WERI-Rb-1 (cell line): ENCODE measurements at regions not wholly inside any gene's neighbourhood (a gene's known extent, or its start where the extent isn't known, plus 50 kb on each side); places are given as distances from the start of the nearest gene placed in this dataset.

Source experiments
- DNase-seq: peaks from one replicate; pipeline ENCODE4 v3.0.0-alpha.2; 2020
- H3K27ac ChIP-seq: fragments of 250-450 bp; sonication (Bioruptor Pico); 2 replicates; pipeline ENCODE4 v1.5.1; 2020; ENCODE audit warnings: mild to moderate bottlenecking, moderate library complexity
- H3K27me3 ChIP-seq: fragments of 250-450 bp; sonication (Bioruptor Pico); 2 replicates; pipeline ENCODE4 v1.5.1; 2021; ENCODE audit warnings: mild to moderate bottlenecking, low read depth, moderate library complexity; ENCODE audit not compliant: insufficient read depth, severe bottlenecking
- H3K36me3 ChIP-seq: fragments of 250-450 bp; sonication (Bioruptor Pico); 2 replicates; pipeline ENCODE4 v1.5.1; 2020; ENCODE audit warnings: mild to moderate bottlenecking, moderate library complexity
- H3K4me3 ChIP-seq: 2 replicates; pipeline ENCODE4 v1.5.1; 2011; ENCODE audit warnings: low read depth, mild to moderate bottlenecking, control low read depth, low read length
- H3K9me3 ChIP-seq: fragments of 250-450 bp; sonication (Bioruptor Pico); 2 replicates; pipeline ENCODE4 v1.5.1; 2021; ENCODE audit warnings: mild to moderate bottlenecking, moderate library complexity; ENCODE audit not compliant: severe bottlenecking
- CTCF ChIP-seq: IDR thresholded peaks from 2 replicates; pipeline ENCODE4 v1.5.1; 2011; ENCODE audit warnings: low read depth, mild to moderate bottlenecking, control low read depth, inconsistent platforms, low read length

- no peak for TF ChIP-seq CTCF
- Histone ChIP-seq H3K27ac (no peak overlapping the region), H3K4me3 (no peak overlapping the region), H3K9me3 (no peaks in the 10 kb centered on the region), H3K36me3 (no peaks in the 10 kb centered on the region), H3K27me3 (no peaks in the 10 kb centered on the region)
- DNase-seq, result no peak
These were observed 72.6 kb downstream of the CYP26A1 start for GRCh38 chr10:93146336-93146735.

GRCh38 chr10:93147281-93147680, 73.6 kb downstream of the CYP26A1 start:
- Histone ChIP-seq H3K4me3 (no peak overlapping the region), H3K27me3 (no peaks in the 10 kb centered on the region), H3K27ac (no peak overlapping the region), H3K36me3 (no peaks in the 10 kb centered on the region), H3K9me3 (no peaks in the 10 kb centered on the region)
- no peak for TF ChIP-seq CTCF
- DNase-seq, result no peak

GRCh38 chr10:93148476-93148875, 74.8 kb downstream of the CYP26A1 start:
- no peaks in the 10 kb centered on the region for H3K27me3 ChIP-seq
- no peak for DNase-seq
- no peak overlapping the region for H3K4me3 ChIP-seq
- no peaks in the 10 kb centered on the region for H3K9me3 ChIP-seq
- no peaks in the 10 kb centered on the region for H3K36me3 ChIP-seq
- no peak for TF ChIP-seq CTCF
- no peak overlapping the region for H3K27ac ChIP-seq

GRCh38 chr10:93149761-93150160, 76.1 kb downstream of the CYP26A1 start:
- no peak for TF ChIP-seq CTCF
- no peak overlapping the region for H3K4me3 ChIP-seq
- DNase-seq, result no peak
- H3K27ac ChIP-seq, result no peak overlapping the region
- no peaks in the 10 kb centered on the region for H3K9me3 ChIP-seq
- no peaks in the 10 kb centered on the region for H3K27me3 ChIP-seq
- H3K36me3 ChIP-seq, result no peaks in the 10 kb centered on the region

- no peak for DNase-seq
These were observed 76.6 kb downstream of the CYP26A1 start for GRCh38 chr10:93150289-93150688.

More at GRCh38 chr10:93150289-93150688, 76.6 kb downstream of the CYP26A1 start:
- no peaks in the 10 kb centered on the region for H3K36me3 ChIP-seq
- no peaks in the 10 kb centered on the region for H3K9me3 ChIP-seq
- no peaks in the 10 kb centered on the region for H3K27me3 ChIP-seq
- H3K4me3 ChIP-seq, result no peak overlapping the region
- no peak for TF ChIP-seq CTCF
- no peak overlapping the region for H3K27ac ChIP-seq
